H1 (cell line): ENCODE measurements at regions not wholly inside any gene's neighbourhood (a gene's known extent, or its start where the extent isn't known, plus 50 kb on each side); places are given as distances from the start of the nearest gene placed in this dataset.

Source experiments
- CTCF ChIA-PET: fragments of 300-600 bp; sonication (Branson Sonifier 250); formaldehyde crosslinking; loops from one replicate; lab custom pipeline; 2021; ENCODE audit not compliant: partially characterized antibody; lab: Charles Lee
- POLR2A ChIA-PET: fragments of 300-600 bp; sonication (Branson Sonifier 250); formaldehyde crosslinking; loops from one replicate; lab custom pipeline; 2021; ENCODE audit warnings: inconsistent platforms; ENCODE audit not compliant: partially characterized antibody; lab: Charles Lee
- DNase-seq, 2 experiments: peaks; one replicate each; pipeline versions ENCODE4 v3.0.0 to v3.0.0-alpha.2; 2010 to 2022; ENCODE audit warnings: low spot score in 2 of 2, low read depth in 1 of 2, mixed read lengths in 1 of 2
- FAIRE-seq: peaks from 2 replicates; lab custom pipeline; 2011; peaks lifted over from hg19 to GRCh38; lab: Jason Lieb, UNC
- H2AFZ ChIP-seq: 2 replicates; pipeline ENCODE4 v1.8.1; 2012; ENCODE audit warnings: low read length, inconsistent platforms
- H2AK5ac ChIP-seq: 2 replicates; pipeline ENCODE4 v1.6.1; 2013; ENCODE audit warnings: low read depth, low read length
- H2BK120ac ChIP-seq: replicated peaks from 2 replicates; pipeline ENCODE3; 2013; ENCODE audit warnings: low read depth, low read length, inconsistent platforms
- H2BK12ac ChIP-seq: 2 replicates; pipeline ENCODE4 v1.6.1; 2013; ENCODE audit warnings: low read depth, low read length
- H2BK15ac ChIP-seq: 2 replicates; pipeline ENCODE4 v1.6.1; 2013; ENCODE audit warnings: low read length
- H2BK20ac ChIP-seq: 2 replicates; pipeline ENCODE4 v1.6.1; 2013; ENCODE audit warnings: low read length
- H2BK5ac ChIP-seq: 2 replicates; pipeline ENCODE4 v1.6.1; 2013; ENCODE audit warnings: low read depth, low read length
- H3K14ac ChIP-seq: 2 replicates; pipeline ENCODE4 v1.6.1; 2013; ENCODE audit warnings: inconsistent platforms; ENCODE audit not compliant: insufficient read length
- H3K18ac ChIP-seq: 2 replicates; pipeline ENCODE4 v1.6.1; 2013; ENCODE audit warnings: low read length; ENCODE audit errors: extremely low read depth
- H3K23ac ChIP-seq: 2 replicates; pipeline ENCODE4 v1.6.1; 2013; ENCODE audit warnings: inconsistent platforms; ENCODE audit not compliant: insufficient read length
- H3K23me2 ChIP-seq: 2 replicates; pipeline ENCODE4 v1.6.1; 2013; ENCODE audit warnings: low read depth, low read length
- H3K27ac ChIP-seq: 2 replicates; pipeline ENCODE4 v1.6.1; 2011; ENCODE audit warnings: low read depth, low read length, inconsistent platforms
- H3K27me3 ChIP-seq, 4 experiments: replicated peaks in 1 of 4; 1 replicate in 1 of 4; 2 replicates in 3 of 4; pipeline versions ENCODE4 v1.6.1 to v1.8.1; 2011 to 2013; ENCODE audit warnings: low read length in 3 of 4, mild to moderate bottlenecking in 3 of 4, inconsistent platforms in 2 of 4, mixed read lengths in 2 of 4, moderate library complexity in 1 of 4; ENCODE audit not compliant: control insufficient read depth in 3 of 4, insufficient read depth in 3 of 4; ENCODE audit errors: extremely low read depth in 1 of 4
- H3K36me3 ChIP-seq, 4 experiments: 2 replicates each; pipeline versions ENCODE4 v1.6.1 to v1.8.1; 2011 to 2013; ENCODE audit warnings: mild to moderate bottlenecking in 4 of 4, low read length in 3 of 4, moderate library complexity in 2 of 4, control low read depth in 1 of 4, inconsistent platforms in 1 of 4; ENCODE audit not compliant: insufficient read depth in 4 of 4, control insufficient read depth in 2 of 4
- H3K4ac ChIP-seq: replicated peaks from 2 replicates; pipeline ENCODE3; 2013; ENCODE audit warnings: low read length, low read depth, mixed read lengths, inconsistent platforms; ENCODE audit not compliant: insufficient read length
- H3K4me1 ChIP-seq, 4 experiments: replicated peaks in 1 of 4; 1 replicate in 1 of 4; 2 replicates in 3 of 4; pipeline versions ENCODE4 v1.6.1 to v1.8.1; 2011 to 2013; ENCODE audit warnings: low read length in 3 of 4, inconsistent platforms in 2 of 4, mixed read lengths in 1 of 4; ENCODE audit not compliant: insufficient read depth in 4 of 4, control insufficient read depth in 3 of 4
- H3K4me2 ChIP-seq, 2 experiments: 2 replicates each; pipeline versions ENCODE4 v1.6.1 to v1.8.1; 2011 to 2013; ENCODE audit warnings: low read depth in 2 of 2, low read length in 2 of 2, control low read depth in 1 of 2, inconsistent platforms in 1 of 2, mild to moderate bottlenecking in 1 of 2; ENCODE audit not compliant: insufficient read depth in 1 of 2
- H3K4me3 ChIP-seq, 4 experiments: fragments of 200-600, 300-600 bp in 1 of 4; sonication (generic), shearing (Covaris generic), sonication (Bioruptor Twin) in 1 of 4; 2 replicates each; pipeline versions ENCODE4 v1.5.1 to v1.8.1; 2011 to 2016; ENCODE audit warnings: low read length in 4 of 4, low read depth in 3 of 4, control low read depth in 2 of 4, inconsistent platforms in 2 of 4, mild to moderate bottlenecking in 2 of 4, mixed read lengths in 1 of 4, moderate library complexity in 1 of 4; ENCODE audit not compliant: insufficient read depth in 2 of 4; ENCODE audit errors: extremely low read depth in 1 of 4
- H3K56ac ChIP-seq: replicated peaks from 2 replicates; pipeline ENCODE3; 2013; ENCODE audit warnings: low read depth, mild to moderate bottlenecking, mixed read lengths, low read length, inconsistent platforms; ENCODE audit not compliant: insufficient read length
- H3K79me1 ChIP-seq: 2 replicates; pipeline ENCODE4 v1.6.1; 2013; ENCODE audit warnings: low read depth, low read length, control low read depth
- H3K79me2 ChIP-seq, 2 experiments: 2 replicates each; pipeline versions ENCODE4 v1.6.1 to v1.8.1; 2012 to 2013; ENCODE audit warnings: low read length in 2 of 2, mild to moderate bottlenecking in 2 of 2, inconsistent platforms in 1 of 2; ENCODE audit not compliant: insufficient read depth in 2 of 2, control insufficient read depth in 1 of 2
- H3K9ac ChIP-seq, 4 experiments: replicated peaks in 1 of 4; 1 replicate in 1 of 4; 2 replicates in 3 of 4; pipeline versions ENCODE4 v1.6.1 to v1.8.1; 2011 to 2013; ENCODE audit warnings: low read depth in 3 of 4, low read length in 3 of 4, control low read depth in 2 of 4, mild to moderate bottlenecking in 2 of 4, moderate library complexity in 2 of 4, inconsistent platforms in 1 of 4; ENCODE audit errors: extremely low read depth in 1 of 4
- H3K9me3 ChIP-seq, 2 experiments: 2 replicates each; pipeline versions ENCODE4 v1.6.1 to v1.8.1; 2012 to 2013; ENCODE audit warnings: mild to moderate bottlenecking in 2 of 2, moderate library complexity in 2 of 2, control low read depth in 1 of 2, inconsistent platforms in 1 of 2, low read depth in 1 of 2, low read length in 1 of 2, mixed read lengths in 1 of 2; ENCODE audit not compliant: insufficient read depth in 2 of 2
- H4K20me1 ChIP-seq, 2 experiments: replicated peaks in 1 of 2; 2 replicates each; pipeline versions ENCODE3 to v1.8.1; 2011 to 2013; ENCODE audit warnings: inconsistent platforms in 2 of 2, low read length in 2 of 2, mild to moderate bottlenecking in 1 of 2; ENCODE audit not compliant: insufficient read depth in 2 of 2, control insufficient read depth in 1 of 2
- H4K5ac ChIP-seq: 2 replicates; pipeline ENCODE4 v1.6.1; 2013; ENCODE audit warnings: low read length, low read depth, mixed read lengths, inconsistent platforms; ENCODE audit not compliant: insufficient read length
- H4K8ac ChIP-seq: 2 replicates; pipeline ENCODE4 v1.8.0; 2013; ENCODE audit warnings: mild to moderate bottlenecking, moderate library complexity, low read length, inconsistent platforms; ENCODE audit not compliant: insufficient read depth; ENCODE audit errors: extremely low read depth
- H4K91ac ChIP-seq: replicated peaks from 2 replicates; pipeline ENCODE3; 2013; ENCODE audit warnings: low read length, mixed read lengths, inconsistent platforms; ENCODE audit not compliant: insufficient read length
- CREB1 ChIP-seq: IDR thresholded peaks from 2 replicates; pipeline ENCODE4 v1.6.1; 2012; ENCODE audit warnings: inconsistent platforms
- SP1 ChIP-seq: IDR thresholded peaks from 2 replicates; pipeline ENCODE4 v1.6.1; 2011; ENCODE audit warnings: low read depth, low read length
- TBP ChIP-seq: IDR thresholded peaks from 2 replicates; pipeline ENCODE4 v1.6.1; 2011; ENCODE audit warnings: low read depth, low read length, improper control_type of control experiment
- WGBS, 2 experiments: shearing (Covaris generic) in 1 of 2; methylation state at CpG; one replicate each; pipeline versions ENCODE4 v1.1.6 to v1.1.7; 2013 to 2015; ENCODE audit warnings: low lambda C conversion rate in 2 of 2, mixed read lengths in 2 of 2, inconsistent platforms in 1 of 2, low coverage in 1 of 2, missing lambda C conversion rate in 1 of 2; ENCODE audit not compliant: insufficient replicate concordance in 2 of 2, insufficient coverage in 1 of 2, insufficient read length in 1 of 2; ENCODE audit errors: extremely low coverage in 1 of 2, missing lambda C conversion rate in 1 of 2; 5-methylcytosine and 5-hydroxymethylcytosine counted together

- ChIA-PET CTCF (interaction anchor here (1.8 kb wide), 1 partner anchor 100 kb away, joined by 4 read pairs; no protein-coding TSS in a partner anchor), POLR2A (no interaction called here)
- H4K91ac ChIP-seq: no peak overlapping the region
- H3K9me3 ChIP-seq: no peaks in the 10 kb centered on the region
- no peak overlapping the region for H3K27ac ChIP-seq
- no peaks in the 10 kb centered on the region for H3K23me2 ChIP-seq
- H3K56ac ChIP-seq: no peak overlapping the region
- no peak overlapping the region for H2AFZ ChIP-seq
- no peak overlapping the region for H2AK5ac ChIP-seq
- FAIRE-seq (no peak), DNase-seq (no peak)
- H3K27me3 ChIP-seq: no peaks in the 10 kb centered on the region
- H2BK120ac ChIP-seq: no peak overlapping the region
- H2BK12ac ChIP-seq: no peak overlapping the region
- H4K5ac ChIP-seq: no peak overlapping the region
- 100% methylated on average over 1 of the region's 1 CpG; no CpG with 5 or more reads in 1 of the 2 experiments for WGBS, 2 experiments
- no peak overlapping the region for H4K8ac ChIP-seq
- no peak overlapping the region for H3K18ac ChIP-seq
- peaks cover 0 to 4% (median 1%) of the 10 kb centered on the region in 4 experiments; a peak in 1 of 7 replicates for H3K4me1 ChIP-seq
- H3K9ac ChIP-seq: no peak overlapping the region
- no peak overlapping the region for H3K23ac ChIP-seq
- H3K4ac ChIP-seq: no peak overlapping the region
- no peak overlapping the region for H2BK15ac ChIP-seq
- H3K14ac ChIP-seq: no peak overlapping the region
- no peak overlapping the region for H3K4me3 ChIP-seq
- H2BK5ac ChIP-seq: no peak overlapping the region
- no peak overlapping the region for H3K4me2 ChIP-seq
- no peaks in the 10 kb centered on the region for H3K79me2 ChIP-seq
- TF ChIP-seq SP1: no peak
- TF ChIP-seq CREB1: no peak
- TF ChIP-seq TBP: no peak
- H3K36me3 ChIP-seq: no peaks in the 10 kb centered on the region
- no peak overlapping the region for H2BK20ac ChIP-seq
- no peaks in the 10 kb centered on the region for H4K20me1 ChIP-seq
- H3K79me1 ChIP-seq: no peaks in the 10 kb centered on the region
These were observed 424.4 kb downstream of the HLX start for GRCh38 chr1:221303623-221304022.
